ENCODE measurements at regions not wholly inside any gene's neighbourhood (a gene's known extent, or its start where the extent isn't known, plus 50 kb on each side); places are given as distances from the start of the nearest gene placed in this dataset.

- TF ChIP-seq POLR2A (IDR thresholded peaks at IDR 0.05), result no peak
- TF ChIP-seq CTCF (IDR thresholded peaks at IDR 0.05), result no peak
Observed at GRCh38 chr11:15801126-15801525, 555.2 kb downstream of the SOX6 start.
